K562 (cell line): ENCODE measurements at regions not wholly inside any gene's neighbourhood (a gene's known extent, or its start where the extent isn't known, plus 50 kb on each side); places are given as distances from the start of the nearest gene placed in this dataset.

ENCODE experiments used
- ATAC-seq: fragments of 200-7000 bp; cut with Tn5 transposase; 3 replicates; pipeline ENCODE4 v1.9.1; 2020; ENCODE audit warnings: moderate library complexity
- BruUV-seq: library from RNA; stranded (reverse); fragments of 400-500 nt; replicated peaks from 2 replicates; lab custom pipeline; 2021; lab: Mats Ljungman, UMichigan
- CTCF ChIA-PET: fragments of 300-600 bp; formaldehyde crosslinking; extraction: SDS; loops from one replicate; lab custom pipeline; 2021; ENCODE audit warnings: low intra/inter-chr PET ratio; lab: Yijun Ruan, JAX
- POLR2A ChIA-PET: fragments of 300-600, 350-650 bp; sonication (Branson Sonifier 250); formaldehyde crosslinking; extraction: SDS; loops from one replicate; lab custom pipeline; 2021; ENCODE audit warnings: antibody characterized with exemption, inconsistent platforms; lab: Yijun Ruan, JAX
- DNase-seq, 4 experiments: peaks; one replicate each; pipeline versions ENCODE4 v3.0.0 to v3.0.0-alpha.2; 2011 to 2018; ENCODE audit warnings: low spot score in 3 of 4, mixed read lengths in 3 of 4; ENCODE audit errors: extremely low read depth in 1 of 4
- FAIRE-seq: peaks from 2 replicates; lab custom pipeline; 2011; peaks lifted over from hg19 to GRCh38; lab: Jason Lieb, UNC
- H2AFZ ChIP-seq: 2 replicates; pipeline ENCODE4 v1.6.0; 2011; ENCODE audit warnings: low read depth, low read length, control low read depth, inconsistent platforms
- H3K27ac ChIP-seq: fragments of 200-600 bp; 3 replicates; pipeline ENCODE4 v1.8.0; 2011; ENCODE audit warnings: low read depth, mild to moderate bottlenecking, control low read depth, inconsistent platforms, low read length, moderate library complexity, mixed read lengths; ENCODE audit errors: extremely low read depth
- H3K27me3 ChIP-seq, 2 experiments: fragments of 300-600 bp in 1 of 2; 2 replicates in 1 of 2; 3 replicates in 1 of 2; pipeline versions ENCODE4 v1.6.0 to v1.8.0; 2011; ENCODE audit warnings: inconsistent platforms in 2 of 2, low read length in 2 of 2, mild to moderate bottlenecking in 1 of 2, mixed read lengths in 1 of 2, moderate library complexity in 1 of 2; ENCODE audit not compliant: control insufficient read depth in 2 of 2, insufficient read depth in 2 of 2
- H3K36me3 ChIP-seq: fragments of 300-600 bp; 3 replicates; pipeline ENCODE4 v1.8.0; 2011; ENCODE audit warnings: mild to moderate bottlenecking, low read length, inconsistent platforms; ENCODE audit not compliant: control insufficient read depth, insufficient read depth
- H3K4me1 ChIP-seq, 2 experiments: fragments of 200-600 bp in 1 of 2; replicated peaks in 1 of 2; 2 replicates in 1 of 2; 3 replicates in 1 of 2; pipeline versions ENCODE4 v1.5.1 to v1.8.0; 2011; ENCODE audit warnings: inconsistent platforms in 2 of 2, low read length in 2 of 2, mild to moderate bottlenecking in 1 of 2, mixed read lengths in 1 of 2, moderate library complexity in 1 of 2; ENCODE audit not compliant: control insufficient read depth in 2 of 2, insufficient read depth in 2 of 2
- H3K4me2 ChIP-seq: 2 replicates; pipeline ENCODE4 v1.6.1; 2011; ENCODE audit warnings: low read length, control low read depth, inconsistent platforms, mixed read lengths; ENCODE audit not compliant: insufficient read depth
- H3K4me3 ChIP-seq: fragments of 200-600 bp; sonication (generic), shearing (Covaris generic); 2 replicates; pipeline ENCODE4 v1.5.1; 2016; ENCODE audit warnings: control low read depth, inconsistent platforms
- H3K79me2 ChIP-seq: fragments of 200-600 bp; 3 replicates; pipeline ENCODE4 v1.8.0; 2011; ENCODE audit warnings: low read length, inconsistent platforms; ENCODE audit not compliant: control insufficient read depth, insufficient read depth
- H3K9ac ChIP-seq, 2 experiments: 2 replicates each; pipeline versions ENCODE4 v1.6.0 to v1.6.1; 2011; ENCODE audit warnings: low read depth in 2 of 2, low read length in 2 of 2, control low read depth in 1 of 2, inconsistent platforms in 1 of 2, mild to moderate bottlenecking in 1 of 2, mixed read lengths in 1 of 2; ENCODE audit not compliant: insufficient read depth in 1 of 2
- H3K9me1 ChIP-seq: one replicate; pipeline ENCODE4 v1.6.0; 2011; ENCODE audit warnings: inconsistent platforms, mild to moderate bottlenecking, low read length, moderate library complexity; ENCODE audit not compliant: control insufficient read depth, insufficient read depth
- H3K9me3 ChIP-seq: replicated peaks from 2 replicates; pipeline ENCODE4 v1.5.1; 2011; ENCODE audit warnings: low read depth, low read length, inconsistent platforms; ENCODE audit not compliant: control insufficient read depth, insufficient read depth
- H4K20me1 ChIP-seq: replicated peaks from 2 replicates; pipeline ENCODE4 v1.6.1; 2011; ENCODE audit warnings: low read length, inconsistent platforms, mixed read lengths; ENCODE audit not compliant: control insufficient read depth, insufficient read depth
- MEF2D ChIP-seq: conservative IDR thresholded peaks from 2 replicates; pipeline ENCODE4 v1.6.1; 2016; ENCODE audit warnings: low read depth, missing genetic modification characterization, missing compliant biosample characterization
- MGA ChIP-seq: fragments of 450-650 bp; IDR thresholded peaks from 2 replicates; pipeline ENCODE4 v1.6.1; 2016; ENCODE audit warnings: mild to moderate bottlenecking, moderate library complexity
- NR2C1 ChIP-seq, 2 experiments: fragments of 450-650 bp; IDR thresholded peaks; 2 replicates each; pipeline ENCODE4 v1.6.1; 2017; ENCODE audit warnings: mild to moderate bottlenecking in 2 of 2, antibody characterized with exemption in 1 of 2, inconsistent platforms in 1 of 2, missing compliant biosample characterization in 1 of 2, missing genetic modification characterization in 1 of 2
- NR2C2 ChIP-seq, 2 experiments: fragments of 200-800 bp in 1 of 2; sonication (Bioruptor generic) in 1 of 2; sonication (generic) in 1 of 2; formaldehyde crosslinking in 1 of 2; IDR thresholded peaks; 2 replicates each; pipeline versions ENCODE4 v1.6.1 to v1.8.0; 2016 to 2022; ENCODE audit warnings: mild to moderate bottlenecking in 1 of 2, missing compliant biosample characterization in 1 of 2, missing genetic modification characterization in 1 of 2, missing genetic modification reagents in 1 of 2
- SIRT6 ChIP-seq: IDR thresholded peaks from one replicate; pipeline ENCODE4 v1.6.1; 2012; ENCODE audit warnings: low read depth, mild to moderate bottlenecking, control low read depth, inconsistent platforms, low read length, moderate library complexity
- SPI1 ChIP-seq: IDR thresholded peaks from 2 replicates; pipeline ENCODE4 v1.6.1; 2011; ENCODE audit warnings: low read depth, low read length, control low read depth, borderline replicate concordance
- ZBED1 ChIP-seq: IDR thresholded peaks from 2 replicates; pipeline ENCODE4 v1.6.1; 2014
- ZNF589 ChIP-seq: fragments of 200-800 bp; sonication (Bioruptor generic); IDR thresholded peaks from 2 replicates; pipeline ENCODE4 v1.6.1; 2016; ENCODE audit warnings: low read depth, missing genetic modification characterization, missing compliant biosample characterization
- WGBS: fragments of 100-300 bp; shearing (Covaris generic); methylation state at CpG from one replicate; pipeline ENCODE4 v1.1.6; 2016; ENCODE audit warnings: low coverage, mixed read lengths; ENCODE audit not compliant: insufficient coverage; ENCODE audit errors: missing lambda C conversion rate; 5-methylcytosine and 5-hydroxymethylcytosine counted together
- in situ Hi-C: fragments of 300-500 bp; cut with MboI; formaldehyde crosslinking; loops from 4 replicates; pipeline ENCODE4 v1.15.0; 2018; ENCODE audit warnings: inconsistent platforms, mixed read lengths
- intact Hi-C: fragments of 100-400 bp; cut with micrococcal nuclease; formaldehyde crosslinking; loops from 2 replicates; pipeline ENCODE4 v1.14.2; 2022

GRCh38 chr4:82128355-82128754 is 245.4 kb downstream of the HNRNPD start (continued):
- TF ChIP-seq NR2C1 (IDR thresholded peaks at IDR 0.05) (peak; percentile 39; the same call in 1 of the 2 replicates), NR2C1 (tag; IDR thresholded peaks at IDR 0.05) (peak; percentile 58; the same call in 1 of the 2 replicates), SIRT6 (no peak), NR2C2 (CRISPR knock-in tag; IDR thresholded peaks at IDR 0.05) (no peak), NR2C2 (tag; IDR thresholded peaks at IDR 0.05) (peak; percentile 61), ZBED1 (no peak)

- H2AFZ ChIP-seq = peak overlapping the region; percentile 63; the same call in 1 of the 2 replicates
- ChIA-PET CTCF (no interaction called here), POLR2A (interaction anchor here (0.6 to 1.1 kb wide), 2 partner anchors 24 to 388 kb away, joined by 3 to 5 read pairs; no protein-coding TSS in a partner anchor)
- intact Hi-C loops (no loop called here), in situ Hi-C loops (no loop called here)
- FAIRE-seq = no peak
- no peak overlapping the region for H3K4me2 ChIP-seq
- no peaks in the 10 kb centered on the region for H3K27me3 ChIP-seq
- H3K4me3 ChIP-seq = no peak overlapping the region
- 0 out of 3 replicates have a peak, but pooled peaks have one; percentile 14 for ATAC-seq
- H3K9ac ChIP-seq = no peak overlapping the region
- no TSS peak for BruUV-seq
- no peaks in the 10 kb centered on the region for H3K36me3 ChIP-seq
- 2% methylated on average over 5 of the region's 5 CpGs for WGBS
- DNase-seq = no peak
- H3K9me1 ChIP-seq = no peaks in the 10 kb centered on the region
- H3K9me3 ChIP-seq = no peaks in the 10 kb centered on the region
- no peaks in the 10 kb centered on the region for H4K20me1 ChIP-seq
- H3K27ac ChIP-seq = no peak overlapping the region
- H3K79me2 ChIP-seq = no peaks in the 10 kb centered on the region
- peaks cover 0 to 20% of the 10 kb centered on the region in 2 experiments; a peak in 3 of 5 replicates for H3K4me1 ChIP-seq
- no peak for TF ChIP-seq SPI1
- TF ChIP-seq ZNF589 = peak; percentile 57
- TF ChIP-seq MGA = 0 out of 2 replicates have a peak, but pooled peaks have one; percentile 14
- peak; percentile 81 for TF ChIP-seq MEF2D (tag)
Measured at GRCh38 chr4:82126512-82127040, 247.2 kb downstream of the HNRNPD start.
